ENCODE measurements at regions not wholly inside any gene's neighbourhood (a gene's known extent, or its start where the extent isn't known, plus 50 kb on each side); places are given as distances from the start of the nearest gene placed in this dataset.

DNA sequence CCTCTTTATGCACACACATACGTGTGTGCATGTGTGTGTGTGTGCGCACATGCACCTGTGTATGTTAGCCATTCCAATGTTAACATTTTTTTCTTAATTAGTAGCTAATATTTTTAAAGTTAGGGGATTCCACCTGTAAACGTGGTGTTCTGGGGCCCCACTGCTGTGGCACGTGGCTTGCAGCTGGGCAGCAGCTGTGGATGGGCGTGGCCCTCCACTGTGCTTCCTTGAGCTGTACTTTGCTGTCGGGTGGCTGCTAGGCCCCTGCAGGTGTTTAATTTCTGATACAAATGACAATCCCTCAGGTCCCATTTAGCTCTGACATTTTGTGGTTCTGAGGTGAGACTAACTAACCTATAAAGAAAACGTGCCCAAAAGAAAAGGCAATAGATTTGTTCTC, 58.9 kb upstream of the GJB6 start:
- no peak overlapping the region for H3K4me3 ChIP-seq (ENCODE audit: low read depth, low read length)
- DNase-seq (ENCODE audit: low read depth), result no peak
- TF ChIP-seq, protein P1, sequence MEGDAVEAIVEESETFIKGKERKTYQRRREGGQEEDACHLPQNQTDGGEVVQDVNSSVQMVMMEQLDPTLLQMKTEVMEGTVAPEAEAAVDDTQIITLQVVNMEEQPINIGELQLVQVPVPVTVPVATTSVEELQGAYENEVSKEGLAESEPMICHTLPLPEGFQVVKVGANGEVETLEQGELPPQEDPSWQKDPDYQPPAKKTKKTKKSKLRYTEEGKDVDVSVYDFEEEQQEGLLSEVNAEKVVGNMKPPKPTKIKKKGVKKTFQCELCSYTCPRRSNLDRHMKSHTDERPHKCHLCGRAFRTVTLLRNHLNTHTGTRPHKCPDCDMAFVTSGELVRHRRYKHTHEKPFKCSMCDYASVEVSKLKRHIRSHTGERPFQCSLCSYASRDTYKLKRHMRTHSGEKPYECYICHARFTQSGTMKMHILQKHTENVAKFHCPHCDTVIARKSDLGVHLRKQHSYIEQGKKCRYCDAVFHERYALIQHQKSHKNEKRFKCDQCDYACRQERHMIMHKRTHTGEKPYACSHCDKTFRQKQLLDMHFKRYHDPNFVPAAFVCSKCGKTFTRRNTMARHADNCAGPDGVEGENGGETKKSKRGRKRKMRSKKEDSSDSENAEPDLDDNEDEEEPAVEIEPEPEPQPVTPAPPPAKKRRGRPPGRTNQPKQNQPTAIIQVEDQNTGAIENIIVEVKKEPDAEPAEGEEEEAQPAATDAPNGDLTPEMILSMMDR (conservative IDR thresholded peaks at IDR 0.05; ENCODE audit: low read depth, low read length), result no peak

DNA sequence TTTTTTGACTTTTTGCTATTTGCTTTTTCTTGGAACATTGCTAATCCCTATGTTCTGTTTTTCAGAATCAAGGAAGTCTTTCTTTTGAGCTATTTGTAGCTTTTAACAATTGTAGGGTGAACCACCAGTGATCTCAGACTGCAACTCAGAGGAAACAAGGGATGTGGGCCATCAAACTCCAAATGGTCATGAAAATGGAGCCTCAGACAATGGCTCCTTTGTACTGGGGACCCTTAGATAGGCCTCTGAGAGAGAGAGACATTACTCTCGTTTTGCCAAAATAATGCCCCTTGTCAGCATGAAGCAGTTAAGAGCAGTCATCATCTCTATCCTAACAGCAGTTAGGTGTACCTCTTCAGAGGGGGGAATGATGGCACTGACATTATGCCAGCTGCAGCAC, 56.4 kb upstream of the GJB6 start:
- no peak overlapping the region for H3K4me3 ChIP-seq (ENCODE audit: low read depth, low read length)
- DNase-seq (ENCODE audit: low read depth), result no peak
- TF ChIP-seq, protein P1 (conservative IDR thresholded peaks at IDR 0.05; ENCODE audit: low read depth, low read length), result no peak

DNA sequence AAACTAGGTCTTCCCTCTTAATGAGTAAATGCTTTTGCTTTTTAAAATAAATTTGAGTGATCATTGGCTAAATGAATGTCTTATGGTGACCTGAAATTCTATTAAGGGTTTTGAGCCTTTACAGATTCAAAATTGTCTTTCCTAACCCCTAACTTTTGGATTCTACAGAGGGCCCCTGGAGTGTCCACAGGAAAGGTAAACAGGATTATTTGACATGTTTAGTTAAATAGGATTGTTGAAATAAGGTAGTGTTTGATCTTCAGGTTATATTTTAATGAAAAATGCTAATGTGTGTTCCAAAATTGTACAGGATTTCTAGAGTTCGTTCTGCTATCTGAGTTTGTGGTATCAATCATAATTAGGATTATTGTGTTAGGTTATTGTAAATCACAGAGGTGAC, 55.9 kb upstream of the GJB6 start:
- no peak overlapping the region for H3K4me3 ChIP-seq (ENCODE audit: low read depth, low read length)
- DNase-seq (ENCODE audit: low read depth), result no peak
- TF ChIP-seq, protein P1 (conservative IDR thresholded peaks at IDR 0.05; ENCODE audit: low read depth, low read length), result no peak

DNA sequence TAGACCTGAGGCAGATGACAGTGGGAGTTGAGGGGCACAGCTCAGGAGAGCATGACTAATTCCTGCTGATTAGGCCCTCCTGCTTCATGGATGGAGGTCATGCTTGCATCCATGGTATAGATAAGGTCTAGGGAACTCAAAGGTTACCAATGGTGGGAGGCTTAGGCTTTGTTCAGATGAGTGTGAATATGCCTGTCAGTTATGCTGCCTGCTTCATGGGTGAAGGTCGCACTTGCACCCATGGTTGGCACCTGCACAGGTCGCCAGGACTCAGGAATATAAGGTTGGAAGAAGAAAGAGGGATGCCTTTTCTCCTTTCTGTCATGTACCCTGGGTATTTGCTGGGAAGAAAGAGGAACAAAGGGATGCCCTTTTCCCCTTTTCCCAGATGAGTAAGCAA, 53.4 kb upstream of the GJB6 start:
- TF ChIP-seq, protein P1 (conservative IDR thresholded peaks at IDR 0.05; ENCODE audit: low read depth, low read length), result no peak
- no peak overlapping the region for H3K4me3 ChIP-seq (ENCODE audit: low read depth, low read length)
- no peak for DNase-seq (ENCODE audit: low read depth)
